ENCODE measurements at regions not wholly inside any gene's neighbourhood (a gene's known extent, or its start where the extent isn't known, plus 50 kb on each side); places are given as distances from the start of the nearest gene placed in this dataset.

DNA sequence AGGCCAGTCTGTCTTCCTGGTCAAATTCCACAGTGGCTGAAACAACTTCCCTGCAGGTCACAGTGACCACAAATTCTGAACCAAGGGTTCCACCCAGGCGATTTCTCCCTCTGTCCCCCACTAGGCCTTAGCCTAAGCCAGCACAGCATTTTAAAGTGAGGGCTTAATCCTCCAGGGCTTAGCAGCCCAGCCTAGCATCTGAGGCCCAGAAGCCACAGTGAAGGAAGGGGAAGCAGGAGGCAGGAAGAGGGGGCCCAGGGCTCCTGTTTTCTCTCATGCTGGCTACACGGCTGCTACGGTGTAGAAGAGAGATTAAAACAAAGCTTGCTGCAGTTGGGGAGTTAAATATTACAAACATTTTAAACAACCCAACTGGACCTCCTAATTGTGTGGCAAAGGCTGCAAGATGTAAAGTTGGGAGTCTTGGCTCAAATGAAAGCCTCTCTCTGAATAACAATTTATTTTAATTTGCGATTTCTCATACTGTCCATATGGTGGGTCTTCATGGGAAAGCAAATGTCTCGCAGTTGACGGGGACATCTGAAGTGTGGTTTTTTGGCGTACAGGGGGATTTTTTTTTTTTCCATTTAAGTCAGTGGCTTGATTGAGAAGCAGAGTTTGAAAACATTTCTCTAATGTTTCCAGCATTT lies 170.8 kb upstream of the RAI2 start:
- CTCF ChIA-PET (ENCODE audit: low intra/inter-chr PET ratio, low total read pairs) = no interaction called here
- Histone ChIP-seq H3K4me1 (ENCODE audit: insufficient read depth, low read length) (no peaks in the 10 kb centered on the region), H3K27ac (ENCODE audit: extremely low read length, insufficient read depth, low read length) (no peak overlapping the region), H3K79me2 (ENCODE audit: insufficient read depth, low read length) (no peaks in the 10 kb centered on the region), H4K20me1 (ENCODE audit: insufficient read depth, low read length) (no peaks in the 10 kb centered on the region), H3K36me3 (replicated peaks in 1 of 2; ENCODE audit: control insufficient read depth in 1 of 2, insufficient read depth in 2 of 2, low read length in 2 of 2) (no peaks in the 10 kb centered on the region), H2AFZ (ENCODE audit: low read length) (no peak overlapping the region), H3K9me3 (ENCODE audit: low read length) (no peaks in the 10 kb centered on the region), H3K4me3 (replicated peaks in 1 of 3; ENCODE audit: insufficient read depth in 1 of 3, low read depth in 2 of 3, low read length in 3 of 3) (no peak overlapping the region), H3K9ac (ENCODE audit: insufficient read depth, low read depth, low read length) (no peak overlapping the region), H3K4me2 (ENCODE audit: low read depth, low read length) (no peak overlapping the region), H3K27me3 (ENCODE audit: control insufficient read depth in 1 of 2, insufficient read depth in 2 of 2, low read length in 2 of 2) (0 out of 5 replicates have a peak, but pooled peaks cover 0 to 1% of the 10 kb centered on the region in 2 experiments)
- 42% methylated on average over 6 of the region's 7 CpGs for WGBS (ENCODE audit: low lambda C conversion rate)
- in situ Hi-C loops (cut with HindIII; ENCODE audit: extremely low pct_ligation_motif_present, low pct_unique_long_range_greater_than_20kb) = no loop called here
- ATAC-seq (no peak), FAIRE-seq (no peak), DNase-seq (ENCODE audit: low spot score) (no peak)
- POLR2A ChIA-PET = no interaction called here
- intact Hi-C loops (cut with micrococcal nuclease; ENCODE audit: unreplicated experiment) = no loop called here
- BruUV-seq (replicated peaks) = no TSS peak
- TF ChIP-seq ZNF558 (CRISPR knock-in tag; IDR thresholded peaks at IDR 0.05; ENCODE audit: borderline replicate concordance) (no peak), SNAPC2 (CRISPR knock-in tag; IDR thresholded peaks at IDR 0.05) (no peak), SNRNP70 (IDR thresholded peaks at IDR 0.05; ENCODE audit: low read depth, low read length) (no peak), ZNF776 (CRISPR knock-in tag; IDR thresholded peaks at IDR 0.05) (no peak), REL (CRISPR knock-in tag; conservative IDR thresholded peaks at IDR 0.05) (no peak), SRY (CRISPR knock-in tag; IDR thresholded peaks at IDR 0.05) (no peak), RBFOX2 (IDR thresholded peaks at IDR 0.05; ENCODE audit: low read depth, low read length) (no peak), PAF1 (CRISPR knock-in tag; IDR thresholded peaks at IDR 0.05) (no peak), ZFP90 (CRISPR knock-in tag; IDR thresholded peaks at IDR 0.05; ENCODE audit: borderline replicate concordance) (no peak), TP53 (CRISPR knock-in tag; conservative IDR thresholded peaks at IDR 0.05) (no peak), ZNF761 (CRISPR knock-in tag; conservative IDR thresholded peaks at IDR 0.05) (no peak), SAFB2 (CRISPR knock-in tag; IDR thresholded peaks at IDR 0.05; ENCODE audit: borderline replicate concordance, low read depth) (no peak), CENPT (CRISPR knock-in tag; IDR thresholded peaks at IDR 0.05; ENCODE audit: low read depth) (no peak), NR2F1 (CRISPR knock-in tag; IDR thresholded peaks at IDR 0.05) (no peak)
- TF ChIP-seq, protein P1, sequence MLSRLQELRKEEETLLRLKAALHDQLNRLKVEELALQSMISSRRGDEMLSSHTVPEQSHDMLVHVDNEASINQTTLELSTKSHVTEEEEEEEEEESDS (CRISPR knock-in tag; IDR thresholded peaks at IDR 0.05; ENCODE audit: borderline replicate concordance) = no peak
- TF ChIP-seq, protein P2, sequence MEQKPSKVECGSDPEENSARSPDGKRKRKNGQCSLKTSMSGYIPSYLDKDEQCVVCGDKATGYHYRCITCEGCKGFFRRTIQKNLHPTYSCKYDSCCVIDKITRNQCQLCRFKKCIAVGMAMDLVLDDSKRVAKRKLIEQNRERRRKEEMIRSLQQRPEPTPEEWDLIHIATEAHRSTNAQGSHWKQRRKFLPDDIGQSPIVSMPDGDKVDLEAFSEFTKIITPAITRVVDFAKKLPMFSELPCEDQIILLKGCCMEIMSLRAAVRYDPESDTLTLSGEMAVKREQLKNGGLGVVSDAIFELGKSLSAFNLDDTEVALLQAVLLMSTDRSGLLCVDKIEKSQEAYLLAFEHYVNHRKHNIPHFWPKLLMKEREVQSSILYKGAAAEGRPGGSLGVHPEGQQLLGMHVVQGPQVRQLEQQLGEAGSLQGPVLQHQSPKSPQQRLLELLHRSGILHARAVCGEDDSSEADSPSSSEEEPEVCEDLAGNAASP (CRISPR knock-in tag; IDR thresholded peaks at IDR 0.05; ENCODE audit: borderline replicate concordance) = no peak
- TF ChIP-seq, protein P3, sequence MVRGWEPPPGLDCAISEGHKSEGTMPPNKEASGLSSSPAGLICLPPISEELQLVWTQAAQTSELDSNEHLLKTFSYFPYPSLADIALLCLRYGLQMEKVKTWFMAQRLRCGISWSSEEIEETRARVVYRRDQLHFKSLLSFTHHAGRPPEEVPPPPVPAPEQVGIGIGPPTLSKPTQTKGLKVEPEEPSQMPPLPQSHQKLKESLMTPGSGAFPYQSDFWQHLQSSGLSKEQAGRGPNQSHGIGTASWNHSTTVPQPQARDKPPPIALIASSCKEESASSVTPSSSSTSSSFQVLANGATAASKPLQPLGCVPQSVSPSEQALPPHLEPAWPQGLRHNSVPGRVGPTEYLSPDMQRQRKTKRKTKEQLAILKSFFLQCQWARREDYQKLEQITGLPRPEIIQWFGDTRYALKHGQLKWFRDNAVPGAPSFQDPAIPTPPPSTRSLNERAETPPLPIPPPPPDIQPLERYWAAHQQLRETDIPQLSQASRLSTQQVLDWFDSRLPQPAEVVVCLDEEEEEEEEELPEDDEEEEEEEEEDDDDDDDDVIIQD (CRISPR knock-in tag; IDR thresholded peaks at IDR 0.05; ENCODE audit: low read depth) = no peak
- TF ChIP-seq, protein P4, sequence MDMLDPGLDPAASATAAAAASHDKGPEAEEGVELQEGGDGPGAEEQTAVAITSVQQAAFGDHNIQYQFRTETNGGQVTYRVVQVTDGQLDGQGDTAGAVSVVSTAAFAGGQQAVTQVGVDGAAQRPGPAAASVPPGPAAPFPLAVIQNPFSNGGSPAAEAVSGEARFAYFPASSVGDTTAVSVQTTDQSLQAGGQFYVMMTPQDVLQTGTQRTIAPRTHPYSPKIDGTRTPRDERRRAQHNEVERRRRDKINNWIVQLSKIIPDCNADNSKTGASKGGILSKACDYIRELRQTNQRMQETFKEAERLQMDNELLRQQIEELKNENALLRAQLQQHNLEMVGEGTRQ (IDR thresholded peaks at IDR 0.05; ENCODE audit: low read depth, low read length) = no peak
- TF ChIP-seq, protein P4 (CRISPR knock-in tag; IDR thresholded peaks at IDR 0.05; ENCODE audit: borderline replicate concordance) = no peak
